ENCODE measurements at regions not wholly inside any gene's neighbourhood (a gene's known extent, or its start where the extent isn't known, plus 50 kb on each side); places are given as distances from the start of the nearest gene placed in this dataset.

DNA sequence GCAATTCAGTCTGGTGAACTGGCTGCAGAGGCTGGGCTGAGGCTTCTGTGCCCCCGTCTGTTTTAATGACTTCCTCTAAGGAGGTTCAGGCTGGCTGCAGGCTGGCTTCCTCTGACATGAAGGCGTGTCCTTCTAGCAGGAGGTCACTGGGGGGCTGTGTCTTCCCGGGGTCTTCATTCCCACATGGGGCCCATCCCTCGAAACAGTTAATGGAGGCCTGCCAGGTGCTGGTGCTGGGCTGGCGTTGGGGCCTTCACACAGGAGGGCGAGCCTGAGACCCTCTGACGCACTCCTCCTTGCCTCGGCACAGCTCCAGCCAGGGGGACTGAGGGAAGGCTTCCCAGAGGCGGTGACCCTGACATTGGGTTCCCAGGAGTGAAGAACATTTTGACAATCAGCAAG is 57.7 kb upstream of the DLK1 start:
- no peak for FAIRE-seq
- no peak overlapping the region for H3K27ac ChIP-seq (ENCODE audit: control insufficient read depth, insufficient read depth, low read length)
- H3K36me3 ChIP-seq (ENCODE audit: control insufficient read depth in 2 of 2, extremely low read depth in 1 of 2, insufficient read depth in 2 of 2, low read length in 2 of 2): no peaks in the 10 kb centered on the region
- no peak for DNase-seq (ENCODE audit: low read depth, low spot score)
- no peaks in the 10 kb centered on the region for H3K79me2 ChIP-seq (ENCODE audit: control insufficient read depth, insufficient read depth, low read length)
- no peaks in the 10 kb centered on the region for H3K9me1 ChIP-seq (ENCODE audit: control insufficient read depth, extremely low read depth, insufficient read depth, low read length)
- H3K4me1 ChIP-seq (ENCODE audit: control insufficient read depth, extremely low read depth, insufficient read depth, low read length): no peaks in the 10 kb centered on the region
- H3K27me3 ChIP-seq (ENCODE audit: control insufficient read depth, extremely low read depth, insufficient read depth, low read length): peaks cover 66% of the 10 kb centered on the region
- TF ChIP-seq EZH2 (IDR thresholded peaks at IDR 0.05; ENCODE audit: low read length): no peak
- TF ChIP-seq, protein P1, sequence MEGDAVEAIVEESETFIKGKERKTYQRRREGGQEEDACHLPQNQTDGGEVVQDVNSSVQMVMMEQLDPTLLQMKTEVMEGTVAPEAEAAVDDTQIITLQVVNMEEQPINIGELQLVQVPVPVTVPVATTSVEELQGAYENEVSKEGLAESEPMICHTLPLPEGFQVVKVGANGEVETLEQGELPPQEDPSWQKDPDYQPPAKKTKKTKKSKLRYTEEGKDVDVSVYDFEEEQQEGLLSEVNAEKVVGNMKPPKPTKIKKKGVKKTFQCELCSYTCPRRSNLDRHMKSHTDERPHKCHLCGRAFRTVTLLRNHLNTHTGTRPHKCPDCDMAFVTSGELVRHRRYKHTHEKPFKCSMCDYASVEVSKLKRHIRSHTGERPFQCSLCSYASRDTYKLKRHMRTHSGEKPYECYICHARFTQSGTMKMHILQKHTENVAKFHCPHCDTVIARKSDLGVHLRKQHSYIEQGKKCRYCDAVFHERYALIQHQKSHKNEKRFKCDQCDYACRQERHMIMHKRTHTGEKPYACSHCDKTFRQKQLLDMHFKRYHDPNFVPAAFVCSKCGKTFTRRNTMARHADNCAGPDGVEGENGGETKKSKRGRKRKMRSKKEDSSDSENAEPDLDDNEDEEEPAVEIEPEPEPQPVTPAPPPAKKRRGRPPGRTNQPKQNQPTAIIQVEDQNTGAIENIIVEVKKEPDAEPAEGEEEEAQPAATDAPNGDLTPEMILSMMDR (optimal IDR thresholded peaks at IDR 0.05 in 1 of 3, IDR thresholded peaks at IDR 0.05 in 1 of 3, conservative IDR thresholded peaks at IDR 0.05 in 1 of 3; ENCODE audit: extremely low read depth in 1 of 3, insufficient read depth in 2 of 3, low read length in 3 of 3): no peak
- no peaks in the 10 kb centered on the region for H4K20me1 ChIP-seq (ENCODE audit: control insufficient read depth, extremely low read depth, insufficient read depth, low read length)
- no peak overlapping the region for H3K4me2 ChIP-seq (ENCODE audit: control insufficient read depth, extremely low read depth, insufficient read depth, low read depth, low read length)
- dilution Hi-C loops (cut with MboI; ENCODE audit: extremely low pct_ligation_motif_present, low sequenced_read_pairs): no loop called here
- no peaks in the 10 kb centered on the region for H3K9me3 ChIP-seq (ENCODE audit: control insufficient read depth, low read depth, low read length)
- no peak overlapping the region for H2AFZ ChIP-seq (ENCODE audit: control insufficient read depth, low read length)
- H3K9ac ChIP-seq (ENCODE audit: control insufficient read depth, extremely low read depth, insufficient read depth, low read length): no peak overlapping the region
- H3K4me3 ChIP-seq (ENCODE audit: control insufficient read depth in 2 of 3, extremely low read depth in 1 of 3, insufficient read depth in 2 of 3, low read depth in 1 of 3, low read length in 3 of 3): no peak overlapping the region

DNA sequence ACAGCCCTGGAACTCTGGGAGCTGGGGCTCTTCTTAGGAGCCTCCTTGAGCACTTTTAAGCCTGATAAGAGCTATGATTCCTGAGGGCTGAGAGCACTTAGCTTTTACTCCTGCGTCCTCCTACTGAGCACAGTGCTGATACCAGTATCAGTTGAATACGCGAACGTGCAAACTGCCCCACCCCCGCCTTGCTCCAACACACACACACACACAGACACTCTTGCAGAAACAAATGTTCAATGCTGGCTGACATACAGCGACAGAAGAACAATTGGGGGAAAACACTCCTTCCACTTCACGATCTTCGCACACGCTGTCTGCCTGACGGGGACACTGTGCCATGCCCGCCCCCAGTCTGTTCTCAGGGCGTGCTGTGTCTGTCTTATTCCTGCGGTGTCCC is 57.2 kb upstream of the DLK1 start:
- dilution Hi-C loops (cut with MboI; ENCODE audit: extremely low pct_ligation_motif_present, low sequenced_read_pairs): no loop called here

More for the DNA sequence above, 57.2 kb upstream of the DLK1 start:
- Histone ChIP-seq H3K4me3 (ENCODE audit: control insufficient read depth in 2 of 3, extremely low read depth in 1 of 3, insufficient read depth in 2 of 3, low read depth in 1 of 3, low read length in 3 of 3) (no peak overlapping the region), H3K9ac (ENCODE audit: control insufficient read depth, extremely low read depth, insufficient read depth, low read length) (no peak overlapping the region), H3K27me3 (ENCODE audit: control insufficient read depth, extremely low read depth, insufficient read depth, low read length) (peaks cover 65% of the 10 kb centered on the region), H3K4me2 (ENCODE audit: control insufficient read depth, extremely low read depth, insufficient read depth, low read depth, low read length) (no peak overlapping the region), H4K20me1 (ENCODE audit: control insufficient read depth, extremely low read depth, insufficient read depth, low read length) (no peaks in the 10 kb centered on the region), H3K36me3 (ENCODE audit: control insufficient read depth in 2 of 2, extremely low read depth in 1 of 2, insufficient read depth in 2 of 2, low read length in 2 of 2) (no peaks in the 10 kb centered on the region), H3K79me2 (ENCODE audit: control insufficient read depth, insufficient read depth, low read length) (no peaks in the 10 kb centered on the region), H3K27ac (ENCODE audit: control insufficient read depth, insufficient read depth, low read length) (no peak overlapping the region), H3K4me1 (ENCODE audit: control insufficient read depth, extremely low read depth, insufficient read depth, low read length) (no peaks in the 10 kb centered on the region), H3K9me3 (ENCODE audit: control insufficient read depth, low read depth, low read length) (no peaks in the 10 kb centered on the region), H2AFZ (ENCODE audit: control insufficient read depth, low read length) (no peak overlapping the region), H3K9me1 (ENCODE audit: control insufficient read depth, extremely low read depth, insufficient read depth, low read length) (no peaks in the 10 kb centered on the region)
- no peak for TF ChIP-seq EZH2 (IDR thresholded peaks at IDR 0.05; ENCODE audit: low read length)
- TF ChIP-seq, protein P1 (optimal IDR thresholded peaks at IDR 0.05 in 1 of 3, IDR thresholded peaks at IDR 0.05 in 1 of 3, conservative IDR thresholded peaks at IDR 0.05 in 1 of 3; ENCODE audit: extremely low read depth in 1 of 3, insufficient read depth in 2 of 3, low read length in 3 of 3): no peak
- DNase-seq (ENCODE audit: low read depth, low spot score) (no peak), FAIRE-seq (no peak)
